ENCODE measurements at regions not wholly inside any gene's neighbourhood (a gene's known extent, or its start where the extent isn't known, plus 50 kb on each side); places are given as distances from the start of the nearest gene placed in this dataset.

DNA sequence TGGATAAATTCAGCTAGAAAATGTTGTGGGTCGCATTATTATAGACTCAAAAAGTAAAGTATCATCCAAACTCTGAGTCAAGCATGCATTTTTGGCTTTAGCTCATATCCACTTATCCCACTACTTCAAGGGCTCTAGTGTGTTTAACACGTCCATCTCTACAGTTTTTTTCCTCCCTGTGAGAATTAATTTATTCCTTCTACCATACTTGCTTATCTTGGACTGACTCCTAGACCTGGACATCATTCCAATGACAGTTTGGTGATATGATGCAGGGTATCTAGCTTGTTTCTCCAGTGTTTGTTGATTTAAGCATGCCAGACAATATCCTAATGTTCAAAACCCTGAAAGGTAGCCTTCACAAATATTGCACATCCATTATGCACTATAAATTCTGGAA lies 1037.1 kb upstream of the INTU start:
- ATAC-seq (ENCODE audit: insufficient read depth, low read depth) (no peak), DNase-seq (no peak)
- TF ChIP-seq EZH2 (IDR thresholded peaks at IDR 0.05; ENCODE audit: borderline replicate concordance, low read depth, low read length, severe bottlenecking) (no peak), CTCF (IDR thresholded peaks at IDR 0.05; ENCODE audit: borderline replicate concordance, extremely low read depth, low read length, poor library complexity, severe bottlenecking) (no peak)
- Histone ChIP-seq H3K4me1 (ENCODE audit: insufficient read depth, low read length) (no peaks in the 10 kb centered on the region), H3K9ac (ENCODE audit: low read depth, low read length) (no peak overlapping the region), H3K79me2 (ENCODE audit: insufficient read depth, low read length) (no peaks in the 10 kb centered on the region), H3K4me2 (ENCODE audit: insufficient read depth, low read length) (no peak overlapping the region), H3K36me3 (ENCODE audit: insufficient read depth, low read length) (no peaks in the 10 kb centered on the region), H3K9me3 (ENCODE audit: insufficient read depth, low read length, severe bottlenecking) (no peaks in the 10 kb centered on the region), H3K4me3 (ENCODE audit: low read depth in 1 of 2, low read length in 2 of 2) (no peak overlapping the region), H2AFZ (ENCODE audit: low read depth, low read length) (no peak overlapping the region), H3K27ac (ENCODE audit: low read length) (no peak overlapping the region), H4K20me1 (ENCODE audit: insufficient read depth, low read length) (no peaks in the 10 kb centered on the region), H3K27me3 (ENCODE audit: insufficient read depth, low read length, poor library complexity) (no peaks in the 10 kb centered on the region)

- DNase-seq (no peak), ATAC-seq (ENCODE audit: insufficient read depth, low read depth) (no peak)
- Histone ChIP-seq H3K9me3 (ENCODE audit: insufficient read depth, low read length, severe bottlenecking) (no peaks in the 10 kb centered on the region), H3K4me3 (ENCODE audit: low read depth in 1 of 2, low read length in 2 of 2) (no peak overlapping the region), H3K27ac (ENCODE audit: low read length) (no peak overlapping the region), H3K79me2 (ENCODE audit: insufficient read depth, low read length) (no peaks in the 10 kb centered on the region), H3K4me1 (ENCODE audit: insufficient read depth, low read length) (no peaks in the 10 kb centered on the region), H2AFZ (ENCODE audit: low read depth, low read length) (no peak overlapping the region), H3K36me3 (ENCODE audit: insufficient read depth, low read length) (no peaks in the 10 kb centered on the region), H4K20me1 (ENCODE audit: insufficient read depth, low read length) (no peaks in the 10 kb centered on the region), H3K4me2 (ENCODE audit: insufficient read depth, low read length) (no peak overlapping the region), H3K9ac (ENCODE audit: low read depth, low read length) (no peak overlapping the region), H3K27me3 (ENCODE audit: insufficient read depth, low read length, poor library complexity) (no peaks in the 10 kb centered on the region)
- no peak for TF ChIP-seq EZH2 (IDR thresholded peaks at IDR 0.05; ENCODE audit: borderline replicate concordance, low read depth, low read length, severe bottlenecking)
- no peak for TF ChIP-seq CTCF (IDR thresholded peaks at IDR 0.05; ENCODE audit: borderline replicate concordance, extremely low read depth, low read length, poor library complexity, severe bottlenecking)
Observed at GRCh38 chr4:126599746-126600145, 1033.0 kb upstream of the INTU start.

GRCh38 chr4:126603210-126603609 lies 1029.5 kb upstream of the INTU start:
- H3K9ac ChIP-seq (ENCODE audit: low read depth, low read length): no peak overlapping the region
- no peak overlapping the region for H3K4me3 ChIP-seq (ENCODE audit: low read depth in 1 of 2, low read length in 2 of 2)
- H3K9me3 ChIP-seq (ENCODE audit: insufficient read depth, low read length, severe bottlenecking): no peaks in the 10 kb centered on the region
- no peak overlapping the region for H3K4me2 ChIP-seq (ENCODE audit: insufficient read depth, low read length)
- H3K27ac ChIP-seq (ENCODE audit: low read length): no peak overlapping the region
- no peaks in the 10 kb centered on the region for H3K36me3 ChIP-seq (ENCODE audit: insufficient read depth, low read length)
- TF ChIP-seq EZH2 (IDR thresholded peaks at IDR 0.05; ENCODE audit: borderline replicate concordance, low read depth, low read length, severe bottlenecking) (no peak), CTCF (IDR thresholded peaks at IDR 0.05; ENCODE audit: borderline replicate concordance, extremely low read depth, low read length, poor library complexity, severe bottlenecking) (no peak)
- H3K79me2 ChIP-seq (ENCODE audit: insufficient read depth, low read length): no peaks in the 10 kb centered on the region
- H3K4me1 ChIP-seq (ENCODE audit: insufficient read depth, low read length): no peaks in the 10 kb centered on the region
- ATAC-seq (ENCODE audit: insufficient read depth, low read depth) (no peak), DNase-seq (no peak)
- no peak overlapping the region for H2AFZ ChIP-seq (ENCODE audit: low read depth, low read length)
- H3K27me3 ChIP-seq (ENCODE audit: insufficient read depth, low read length, poor library complexity): no peaks in the 10 kb centered on the region
- no peaks in the 10 kb centered on the region for H4K20me1 ChIP-seq (ENCODE audit: insufficient read depth, low read length)

- Histone ChIP-seq H4K20me1 (ENCODE audit: insufficient read depth, low read length) (no peaks in the 10 kb centered on the region), H3K9me3 (ENCODE audit: insufficient read depth, low read length, severe bottlenecking) (no peaks in the 10 kb centered on the region), H2AFZ (ENCODE audit: low read depth, low read length) (no peak overlapping the region), H3K36me3 (ENCODE audit: insufficient read depth, low read length) (no peaks in the 10 kb centered on the region), H3K4me2 (ENCODE audit: insufficient read depth, low read length) (no peak overlapping the region), H3K27me3 (ENCODE audit: insufficient read depth, low read length, poor library complexity) (no peaks in the 10 kb centered on the region), H3K4me3 (ENCODE audit: low read depth in 1 of 2, low read length in 2 of 2) (no peak overlapping the region), H3K27ac (ENCODE audit: low read length) (no peak overlapping the region), H3K79me2 (ENCODE audit: insufficient read depth, low read length) (no peaks in the 10 kb centered on the region), H3K4me1 (ENCODE audit: insufficient read depth, low read length) (no peaks in the 10 kb centered on the region), H3K9ac (ENCODE audit: low read depth, low read length) (no peak overlapping the region)
- ATAC-seq (ENCODE audit: insufficient read depth, low read depth): no peak
- TF ChIP-seq CTCF (IDR thresholded peaks at IDR 0.05; ENCODE audit: borderline replicate concordance, extremely low read depth, low read length, poor library complexity, severe bottlenecking) (no peak), EZH2 (IDR thresholded peaks at IDR 0.05; ENCODE audit: borderline replicate concordance, low read depth, low read length, severe bottlenecking) (no peak)
- DNase-seq: no peak
Observed at GRCh38 chr4:126603825-126604224, 1028.9 kb upstream of the INTU start.
